ENCODE measurements at regions not wholly inside any gene's neighbourhood (a gene's known extent, or its start where the extent isn't known, plus 50 kb on each side); places are given as distances from the start of the nearest gene placed in this dataset.

DNA sequence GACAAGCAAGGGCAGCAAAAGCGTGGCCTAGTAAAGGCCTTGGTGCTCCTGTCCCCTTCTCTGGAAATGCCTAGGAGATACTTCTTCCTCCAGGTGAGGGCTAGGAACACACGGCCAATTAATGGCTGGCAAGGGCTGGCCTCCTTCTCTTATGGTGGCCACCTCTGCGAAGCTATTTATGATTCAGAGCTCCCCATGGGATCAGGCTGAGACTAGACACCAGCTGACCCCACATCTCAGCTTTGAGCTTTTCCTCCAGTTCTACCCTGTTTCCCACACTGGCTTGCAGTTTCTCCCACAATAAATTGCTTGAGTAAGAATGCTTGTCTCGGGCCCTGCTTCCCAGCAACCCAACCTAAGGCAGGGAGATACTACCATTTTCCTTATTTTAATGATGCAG lies 53.7 kb downstream of the CAMK2N1 start:
- TF ChIP-seq POLR2A (IDR thresholded peaks at IDR 0.05): no peak
- TF ChIP-seq, protein P1, sequence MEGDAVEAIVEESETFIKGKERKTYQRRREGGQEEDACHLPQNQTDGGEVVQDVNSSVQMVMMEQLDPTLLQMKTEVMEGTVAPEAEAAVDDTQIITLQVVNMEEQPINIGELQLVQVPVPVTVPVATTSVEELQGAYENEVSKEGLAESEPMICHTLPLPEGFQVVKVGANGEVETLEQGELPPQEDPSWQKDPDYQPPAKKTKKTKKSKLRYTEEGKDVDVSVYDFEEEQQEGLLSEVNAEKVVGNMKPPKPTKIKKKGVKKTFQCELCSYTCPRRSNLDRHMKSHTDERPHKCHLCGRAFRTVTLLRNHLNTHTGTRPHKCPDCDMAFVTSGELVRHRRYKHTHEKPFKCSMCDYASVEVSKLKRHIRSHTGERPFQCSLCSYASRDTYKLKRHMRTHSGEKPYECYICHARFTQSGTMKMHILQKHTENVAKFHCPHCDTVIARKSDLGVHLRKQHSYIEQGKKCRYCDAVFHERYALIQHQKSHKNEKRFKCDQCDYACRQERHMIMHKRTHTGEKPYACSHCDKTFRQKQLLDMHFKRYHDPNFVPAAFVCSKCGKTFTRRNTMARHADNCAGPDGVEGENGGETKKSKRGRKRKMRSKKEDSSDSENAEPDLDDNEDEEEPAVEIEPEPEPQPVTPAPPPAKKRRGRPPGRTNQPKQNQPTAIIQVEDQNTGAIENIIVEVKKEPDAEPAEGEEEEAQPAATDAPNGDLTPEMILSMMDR (IDR thresholded peaks at IDR 0.05): no peak
- no peak overlapping the region for H3K4me3 ChIP-seq (ENCODE audit: low read depth, poor library complexity, severe bottlenecking)
- intact Hi-C loops (cut with DNase I; ENCODE audit: low total_unique reads): no loop called here
- no peak for DNase-seq (ENCODE audit: low spot score in 2 of 2)
- WGBS, 2 donors: 83 to 84% methylated on average over 4 of the region's 4 CpGs

DNA sequence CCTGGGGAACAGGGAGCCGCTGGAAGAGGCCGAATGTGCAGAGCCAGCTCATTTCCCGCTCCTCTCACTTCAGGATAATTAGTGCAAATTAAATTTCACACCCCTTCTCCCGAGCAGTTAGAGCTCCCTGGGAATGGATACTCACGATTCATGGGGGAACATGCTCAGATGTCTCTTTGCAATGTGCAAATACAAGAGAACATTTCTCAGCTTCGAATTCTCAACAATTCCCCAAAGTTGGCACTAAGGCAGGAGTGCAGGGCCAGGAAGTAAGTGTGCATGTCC lies 54.9 kb downstream of the CAMK2N1 start:
- 35 to 37% methylated on average over 6 of the region's 6 CpGs for WGBS, 2 donors
- H3K4me3 ChIP-seq (ENCODE audit: low read depth, poor library complexity, severe bottlenecking): no peak overlapping the region
- peak in 1 of 2 donors; percentile 42 for DNase-seq (ENCODE audit: low spot score in 2 of 2)
- intact Hi-C loops (cut with DNase I; ENCODE audit: low total_unique reads): no loop called here
- TF ChIP-seq, protein P1 (IDR thresholded peaks at IDR 0.05): no peak
- no peak for TF ChIP-seq POLR2A (IDR thresholded peaks at IDR 0.05)

DNA sequence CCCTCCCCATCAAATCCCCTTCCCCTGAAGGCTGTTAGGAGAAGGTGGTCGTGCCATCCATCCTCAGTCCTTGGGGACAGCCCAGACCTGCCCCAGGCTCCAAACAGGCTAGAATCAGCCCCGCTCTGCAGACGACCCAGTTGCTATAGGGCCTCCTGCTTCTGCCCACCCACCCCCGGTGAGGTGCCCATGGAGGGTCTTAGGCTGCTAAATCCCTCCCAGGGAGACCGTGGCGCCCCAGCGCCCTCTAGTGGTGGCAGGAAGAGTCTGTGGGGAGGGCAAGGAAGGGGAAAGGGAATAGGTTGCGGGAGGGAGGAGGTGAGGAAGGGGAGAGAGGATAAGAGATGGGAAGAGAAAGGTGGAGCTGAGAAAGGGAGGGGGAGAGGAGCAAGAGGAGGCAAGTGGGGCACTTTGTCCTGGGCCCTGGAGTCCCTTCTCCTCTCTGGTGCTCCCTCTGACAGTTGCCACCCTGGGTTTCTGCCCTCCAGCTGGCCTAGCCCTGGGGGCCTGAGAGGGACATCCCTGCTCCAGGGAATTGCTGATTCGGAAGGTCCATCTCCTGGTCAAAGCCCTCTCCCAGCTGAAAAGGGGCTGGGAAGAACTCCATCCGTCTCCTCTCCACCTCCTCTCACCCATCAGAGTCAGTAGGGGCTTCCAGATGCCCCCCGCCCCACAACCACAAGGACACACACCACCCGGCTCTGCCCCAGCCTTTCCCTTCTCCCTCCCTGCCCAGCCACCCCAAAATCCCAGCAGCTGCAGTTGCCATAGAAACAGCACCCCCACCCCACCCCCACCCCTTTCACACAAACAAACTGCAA lies 55.4 kb downstream of the CAMK2N1 start:
- WGBS, 2 donors: 21 to 22% methylated on average over 12 of the region's 12 CpGs
- intact Hi-C loops (cut with DNase I; ENCODE audit: low total_unique reads): no loop called here
- peak in 1 of 2 donors; percentile 50 for DNase-seq (ENCODE audit: low spot score in 2 of 2)

DNA sequence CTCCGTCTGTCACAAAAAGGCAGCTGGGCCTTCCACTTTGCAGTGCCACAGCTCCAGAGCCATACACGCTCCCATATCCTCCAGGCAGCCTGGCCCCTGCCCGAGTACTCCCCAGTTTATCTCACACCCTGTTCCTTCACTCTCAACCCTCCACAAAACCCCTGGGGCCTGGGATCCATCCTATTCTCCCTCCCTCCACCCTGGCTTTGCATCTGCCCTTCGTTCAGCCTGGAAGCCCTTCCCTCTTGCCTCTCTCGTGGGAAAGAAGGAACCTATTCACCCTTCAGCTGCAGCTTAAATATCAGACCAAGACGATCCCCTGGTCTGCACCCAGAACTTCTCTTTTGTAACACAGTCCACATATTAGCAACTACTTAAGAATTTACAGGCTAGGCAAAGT lies 56.7 kb downstream of the CAMK2N1 start:
- H3K4me3 ChIP-seq (ENCODE audit: low read depth, poor library complexity, severe bottlenecking): no peak overlapping the region
- TF ChIP-seq, protein P1 (IDR thresholded peaks at IDR 0.05): no peak
- TF ChIP-seq POLR2A (IDR thresholded peaks at IDR 0.05): no peak
- intact Hi-C loops (cut with DNase I; ENCODE audit: low total_unique reads): no loop called here
- peak in 1 of 2 donors; percentile 71 for DNase-seq (ENCODE audit: low spot score in 2 of 2)
- WGBS, 2 donors: 43 to 44% methylated on average over 6 of the region's 6 CpGs

More for the DNA sequence above, 55.4 kb downstream of the CAMK2N1 start:
- no peak overlapping the region for H3K4me3 ChIP-seq (ENCODE audit: low read depth, poor library complexity, severe bottlenecking)
- TF ChIP-seq, protein P1 (IDR thresholded peaks at IDR 0.05): no peak
- no peak for TF ChIP-seq POLR2A (IDR thresholded peaks at IDR 0.05)

DNA sequence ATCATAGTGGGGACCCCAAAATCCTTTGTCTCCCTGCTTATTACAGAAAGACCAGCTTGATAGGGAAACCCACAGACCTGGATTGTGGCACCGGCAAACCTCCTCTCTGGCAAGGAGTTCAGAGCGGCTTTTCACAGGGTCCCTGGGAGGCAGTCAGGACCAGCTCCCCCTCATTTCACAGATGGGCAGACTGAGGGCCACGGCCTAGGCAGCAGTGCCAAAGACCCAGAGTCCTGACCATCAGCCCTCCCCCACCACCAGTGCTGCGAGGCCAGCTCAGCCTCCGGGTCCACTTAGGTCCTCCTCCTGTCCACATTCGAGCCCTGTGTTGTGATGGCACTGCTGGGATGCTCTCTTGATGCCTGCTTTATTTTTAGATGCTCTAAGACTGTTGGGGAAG lies 57.2 kb downstream of the CAMK2N1 start:
- WGBS, 2 donors: 79 to 89% methylated on average over 6 of the region's 6 CpGs
- H3K4me3 ChIP-seq (ENCODE audit: low read depth, poor library complexity, severe bottlenecking): no peak overlapping the region
- TF ChIP-seq, protein P1 (IDR thresholded peaks at IDR 0.05): no peak
- TF ChIP-seq POLR2A (IDR thresholded peaks at IDR 0.05): no peak
- intact Hi-C loops (cut with DNase I; ENCODE audit: low total_unique reads): no loop called here
- DNase-seq (ENCODE audit: low spot score in 2 of 2): peak in 1 of 2 donors; percentile 62

DNA sequence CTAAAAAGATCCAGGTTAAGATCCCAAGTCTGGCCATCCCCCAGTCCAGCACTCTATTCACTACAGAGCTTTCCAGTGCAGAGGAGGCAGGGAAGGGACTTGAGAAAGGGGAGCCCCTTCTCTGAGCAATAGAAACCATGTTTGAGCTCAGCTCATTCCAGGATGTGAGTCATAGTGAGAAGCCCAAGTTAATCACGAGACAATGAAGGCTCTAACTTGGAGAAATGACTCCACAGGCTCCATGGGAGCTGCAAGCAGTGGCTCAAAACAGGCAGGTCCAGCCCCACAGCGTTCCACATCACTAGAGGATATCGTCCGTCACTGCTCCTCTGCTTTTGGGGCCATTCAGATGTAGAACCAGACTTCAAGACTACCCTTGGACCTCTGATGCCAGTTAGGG lies 59.1 kb downstream of the CAMK2N1 start:
- TF ChIP-seq POLR2A (IDR thresholded peaks at IDR 0.05): no peak
- TF ChIP-seq, protein P1 (IDR thresholded peaks at IDR 0.05): no peak
- intact Hi-C loops (cut with DNase I; ENCODE audit: low total_unique reads): no loop called here
- peak in 1 of 2 donors; percentile 43 for DNase-seq (ENCODE audit: low spot score in 2 of 2)
- 38 to 58% methylated on average over 4 of the region's 4 CpGs for WGBS, 2 donors
- no peak overlapping the region for H3K4me3 ChIP-seq (ENCODE audit: low read depth, poor library complexity, severe bottlenecking)
